ENCODE measurements at regions not wholly inside any gene's neighbourhood (a gene's known extent, or its start where the extent isn't known, plus 50 kb on each side); places are given as distances from the start of the nearest gene placed in this dataset.
A peak's percentile ranks its signal among the peaks of the same experiment; 100 is the strongest.

GRCh38 chr18:55034742-55035141 lies 75.5 kb upstream of the CCDC68 start:
- no peak for DNase-seq

- DNase-seq = no peak
Measured at GRCh38 chr18:55031979-55032378, 72.7 kb upstream of the CCDC68 start.

- DNase-seq = no peak
Measured at GRCh38 chr18:55031576-55031975, 72.3 kb upstream of the CCDC68 start.

- DNase-seq = peak; percentile 5
Measured at GRCh38 chr18:55031164-55031563, 71.9 kb upstream of the CCDC68 start.

- DNase-seq = no peak
Measured at GRCh38 chr18:55024564-55024963, 65.3 kb upstream of the CCDC68 start.

- DNase-seq = no peak
Measured at GRCh38 chr18:55018602-55019001, 59.3 kb upstream of the CCDC68 start.

GRCh38 chr18:55014095-55014494 lies 54.8 kb upstream of the CCDC68 start:
- no peak for DNase-seq

- DNase-seq = no peak
Measured at GRCh38 chr18:55013685-55014084, 54.4 kb upstream of the CCDC68 start.

- no peak for DNase-seq
Measured at GRCh38 chr18:55013086-55013485, 53.8 kb upstream of the CCDC68 start.

- no peak for DNase-seq
Measured at GRCh38 chr18:55012008-55012407, 52.7 kb upstream of the CCDC68 start.

All from hematopoietic multipotent progenitor cell treated with erythropoietin and hydrocortisone succinate and interleukin-3 and kit ligand, for 8 days (in vitro differentiated cells).